Psoas muscle (tissue), 7 donors: ENCODE measurements at regions not wholly inside any gene's neighbourhood (a gene's known extent, or its start where the extent isn't known, plus 50 kb on each side); places are given as distances from the start of the nearest gene placed in this dataset.
"Not testable (repeated sequence)": the region's sequence is repeated elsewhere in the genome, so short reads cannot be mapped to it uniquely, and the experiment has no call there.

Experiments used
- ATAC-seq, 4 donors: fragments of 200-7000 bp; cut with Tn5 transposase; one replicate each; pipeline ENCODE4 v1.9.1; 2020; ENCODE audit warnings: moderate library complexity in 3 of 4, mild to moderate bottlenecking in 2 of 4
- DNase-seq, 2 donors: peaks; one replicate each; pipeline ENCODE4 v3.0.0-alpha.2; 2020
- H3K27ac ChIP-seq: fragments of 200-600 bp; one replicate; pipeline ENCODE4 v1.8.0; 2022
- H3K27me3 ChIP-seq, 3 donors: fragments of 200-600 bp in 1 of 3; one replicate each; pipeline versions ENCODE4 v1.6.1 to v1.8.0; 2013 to 2022; ENCODE audit warnings: low read length in 2 of 3, mild to moderate bottlenecking in 2 of 3, moderate library complexity in 1 of 3; ENCODE audit not compliant: insufficient read depth in 3 of 3
- H3K36me3 ChIP-seq, 2 donors: fragments of 200-600 bp in 1 of 2; one replicate each; pipeline versions ENCODE4 v1.6.1 to v1.8.0; 2013 to 2022; ENCODE audit warnings: low read depth in 1 of 2, mild to moderate bottlenecking in 1 of 2, moderate library complexity in 1 of 2; ENCODE audit not compliant: insufficient read depth in 1 of 2
- H3K4me1 ChIP-seq: fragments of 200-600 bp; one replicate; pipeline ENCODE4 v1.8.0; 2022
- H3K4me3 ChIP-seq: fragments of 200-600 bp; one replicate; pipeline ENCODE4 v1.8.0; 2022; ENCODE audit warnings: mild to moderate bottlenecking
- H3K9me3 ChIP-seq: fragments of 200-600 bp; one replicate; pipeline ENCODE4 v1.8.0; 2022
- WGBS, 3 donors: extraction: QIAGEN DNeasy Blood & Tissue Kit; methylation state at CpG; one replicate each; pipeline versions ENCODE4 v1.1.6 to v1.1.7; 2013; 5-methylcytosine and 5-hydroxymethylcytosine counted together
- intact Hi-C, 2 donors: fragments of 100-400 bp; cut with DNase I; formaldehyde crosslinking; loops; one replicate each; pipeline versions ENCODE4 v1.11.0 to v1.14.2; 2022
- TF ChIP-seq, protein P1 (sequence below): fragments of 200-600 bp; IDR thresholded peaks from one replicate; pipeline ENCODE4 v1.8.0; 2022; ENCODE audit warnings: antibody characterized with exemption
- donor health status: healthy with polysubstance abuse.
- donor health status: DM: no; HTN: no; CAD: no; lungs with moderate emphysema.
- donor health status: Bipolar disorder and iron deficiency.
- donor health status: healthy.
- donor health status: DM: yes; HTN: yes; CAD: no.
- donor health status: DM: no; HTN: no; CAD: no.
- donor health status: DM: yes; HTN: yes; CAD: no.

DNA sequence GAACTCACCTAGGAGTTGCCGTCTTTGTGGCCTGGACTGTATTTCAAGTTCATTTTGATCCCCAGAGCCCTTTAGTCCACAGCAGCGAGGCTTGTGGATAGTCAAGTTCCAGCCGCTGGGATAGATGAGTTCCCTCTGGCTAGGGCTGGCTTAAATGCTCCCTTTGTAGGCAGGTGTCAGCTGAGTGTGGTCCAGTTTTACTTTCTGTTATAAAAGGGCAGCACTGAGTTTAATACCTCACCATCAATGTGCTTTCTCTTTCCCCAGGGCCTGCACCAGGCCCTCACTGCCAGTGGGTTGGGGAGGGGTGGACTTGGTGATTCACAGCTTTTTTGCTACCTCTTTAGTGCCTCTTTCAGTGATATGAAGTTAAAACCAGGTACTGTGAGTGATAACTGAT, 188.2 kb downstream of the SLCO4C1 start:
- Histone ChIP-seq H3K4me1 (no peaks in the 10 kb centered on the region), H3K27ac (no peak overlapping the region), H3K36me3 (no peaks in the 10 kb centered on the region), H3K27me3 (no peaks in the 10 kb centered on the region), H3K9me3 (no peaks in the 10 kb centered on the region), H3K4me3 (no peak overlapping the region)
- intact Hi-C loops: no loop called here
- WGBS, 3 donors: 80 to 88% (median 82%) methylated on average over 3 of the region's 3 CpGs
- DNase-seq (no peak), ATAC-seq (no peak)
- TF ChIP-seq, protein P1, sequence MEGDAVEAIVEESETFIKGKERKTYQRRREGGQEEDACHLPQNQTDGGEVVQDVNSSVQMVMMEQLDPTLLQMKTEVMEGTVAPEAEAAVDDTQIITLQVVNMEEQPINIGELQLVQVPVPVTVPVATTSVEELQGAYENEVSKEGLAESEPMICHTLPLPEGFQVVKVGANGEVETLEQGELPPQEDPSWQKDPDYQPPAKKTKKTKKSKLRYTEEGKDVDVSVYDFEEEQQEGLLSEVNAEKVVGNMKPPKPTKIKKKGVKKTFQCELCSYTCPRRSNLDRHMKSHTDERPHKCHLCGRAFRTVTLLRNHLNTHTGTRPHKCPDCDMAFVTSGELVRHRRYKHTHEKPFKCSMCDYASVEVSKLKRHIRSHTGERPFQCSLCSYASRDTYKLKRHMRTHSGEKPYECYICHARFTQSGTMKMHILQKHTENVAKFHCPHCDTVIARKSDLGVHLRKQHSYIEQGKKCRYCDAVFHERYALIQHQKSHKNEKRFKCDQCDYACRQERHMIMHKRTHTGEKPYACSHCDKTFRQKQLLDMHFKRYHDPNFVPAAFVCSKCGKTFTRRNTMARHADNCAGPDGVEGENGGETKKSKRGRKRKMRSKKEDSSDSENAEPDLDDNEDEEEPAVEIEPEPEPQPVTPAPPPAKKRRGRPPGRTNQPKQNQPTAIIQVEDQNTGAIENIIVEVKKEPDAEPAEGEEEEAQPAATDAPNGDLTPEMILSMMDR: no peak

DNA sequence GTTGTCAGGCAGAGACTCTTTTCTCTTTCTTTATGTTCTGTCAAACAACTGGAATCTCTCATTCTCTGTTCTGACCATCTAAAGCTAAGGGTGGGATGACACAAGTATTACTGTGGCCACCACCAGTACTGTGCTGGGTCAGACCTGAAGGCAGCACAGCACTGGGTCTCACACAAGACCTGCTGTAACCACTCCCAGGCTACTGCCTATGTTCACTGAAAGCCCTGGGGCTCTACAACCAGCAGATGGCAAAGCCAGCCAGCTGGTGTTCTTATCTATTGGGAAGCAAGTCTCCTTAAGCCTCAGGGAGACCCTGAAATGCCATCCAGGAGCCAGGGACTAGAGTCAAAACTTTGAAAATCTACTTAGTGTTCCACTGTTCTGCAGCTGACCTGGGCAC, 189.5 kb downstream of the SLCO4C1 start:
- H3K36me3 ChIP-seq: no peaks in the 10 kb centered on the region
- ATAC-seq (no peak), DNase-seq (no peak)
- intact Hi-C loops: no loop called here
- no peak overlapping the region for H3K27ac ChIP-seq
- no peaks in the 10 kb centered on the region for H3K27me3 ChIP-seq
- TF ChIP-seq, protein P1: no peak
- H3K9me3 ChIP-seq: no peaks in the 10 kb centered on the region
- no peak overlapping the region for H3K4me3 ChIP-seq
- no peaks in the 10 kb centered on the region for H3K4me1 ChIP-seq

DNA sequence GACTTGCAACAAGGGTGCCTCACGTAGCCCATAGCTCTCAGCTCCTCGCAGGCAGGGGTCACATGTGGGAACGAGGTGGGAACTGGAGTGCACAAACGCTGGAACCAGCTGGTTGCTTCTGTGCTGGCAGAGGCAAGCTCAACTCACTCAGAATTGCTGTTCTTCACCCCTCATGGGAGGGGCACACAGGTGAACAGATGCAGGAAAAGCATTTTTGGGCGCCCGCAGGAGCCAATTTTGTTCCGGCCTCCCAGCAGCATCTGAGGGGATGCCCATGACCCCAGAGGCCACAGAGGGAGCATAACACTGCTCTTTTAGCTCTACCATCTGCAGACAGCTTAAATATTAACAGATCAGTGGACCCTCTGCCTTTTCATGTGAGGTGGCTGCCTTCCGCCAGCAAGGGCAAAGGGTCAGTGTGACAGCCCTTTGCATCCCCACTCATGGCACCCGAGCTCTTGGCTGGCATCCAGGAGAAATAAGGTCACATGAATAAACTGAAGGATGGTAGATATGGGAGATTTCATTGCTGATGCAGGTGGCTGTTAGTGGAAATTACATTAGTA, 196.2 kb downstream of the SLCO4C1 start:
- no peak overlapping the region for H3K4me3 ChIP-seq
- no peaks in the 10 kb centered on the region for H3K4me1 ChIP-seq
- peaks cover 5% of the 10 kb centered on the region for H3K9me3 ChIP-seq
- ATAC-seq (no peak), DNase-seq (no peak)
- TF ChIP-seq, protein P1: no peak
- intact Hi-C loops: loop anchor here in 1 of 2 donors (5.0 kb wide), 1 partner anchor 1648 kb away; no protein-coding TSS in a partner anchor
- H3K27ac ChIP-seq: no peak overlapping the region
- H3K36me3 ChIP-seq: no peaks in the 10 kb centered on the region
- H3K27me3 ChIP-seq: no peaks in the 10 kb centered on the region
- 66 to 74% (median 72%) methylated on average over 9 of the region's 9 CpGs for WGBS, 3 donors

DNA sequence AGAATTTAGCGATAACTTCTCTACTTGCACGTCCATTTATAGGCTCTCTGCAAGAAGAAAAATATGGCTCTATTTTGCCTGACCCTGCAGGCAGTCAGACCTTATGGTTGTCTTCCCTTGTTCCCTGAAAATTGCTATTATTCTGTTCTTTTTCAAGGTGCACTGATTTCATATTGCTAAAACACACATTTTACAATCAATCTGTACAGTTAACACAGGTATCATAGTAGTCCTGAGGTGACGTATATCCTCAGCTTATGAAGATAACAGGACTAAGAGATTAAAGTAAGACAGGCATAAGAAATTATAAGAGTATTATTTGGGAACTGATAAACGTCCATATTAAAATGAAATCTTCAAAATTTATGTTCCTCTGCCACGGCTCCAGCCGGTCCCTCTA, 197.0 kb downstream of the SLCO4C1 start:
- not testable (repeated sequence) for H3K36me3 ChIP-seq, DNase-seq, H3K27ac ChIP-seq, H3K4me3 ChIP-seq, ATAC-seq, H3K27me3 ChIP-seq, H3K4me1 ChIP-seq, H3K9me3 ChIP-seq
- WGBS, 3 donors: 82 to 85% (median 84%) methylated on average over 6 of the region's 6 CpGs
- intact Hi-C loops: loop anchor here in 1 of 2 donors (5.0 kb wide), 1 partner anchor 1647 kb away; no protein-coding TSS in a partner anchor

DNA sequence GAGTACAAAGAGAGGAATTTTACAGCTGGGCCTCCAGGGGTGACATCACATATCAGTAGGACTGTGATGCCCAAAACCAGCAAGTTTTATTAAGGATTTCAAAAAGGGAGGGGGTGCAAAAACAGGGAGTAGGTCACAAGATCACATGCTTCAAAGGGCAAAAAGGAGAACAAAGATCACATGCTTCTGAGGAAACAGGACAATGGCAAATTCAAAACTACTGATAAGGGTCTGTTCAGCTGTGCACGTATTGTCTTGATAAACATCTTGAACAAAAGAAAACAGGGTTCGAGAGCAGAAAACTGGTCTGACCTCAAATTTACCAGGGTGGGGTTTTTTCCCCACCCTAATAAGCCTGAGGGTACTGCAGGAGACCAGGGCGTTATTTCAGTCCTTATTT, 197.5 kb downstream of the SLCO4C1 start:
- not testable (repeated sequence) for H3K36me3 ChIP-seq, H3K4me1 ChIP-seq, ATAC-seq, H3K27ac ChIP-seq, H3K4me3 ChIP-seq, H3K9me3 ChIP-seq, DNase-seq, H3K27me3 ChIP-seq
- intact Hi-C loops: loop anchor here in 1 of 2 donors (5.0 kb wide), 1 partner anchor 1646 kb away; no protein-coding TSS in a partner anchor
- WGBS, 3 donors: 62 to 74% (median 70%) methylated on average over 3 of the region's 3 CpGs

DNA sequence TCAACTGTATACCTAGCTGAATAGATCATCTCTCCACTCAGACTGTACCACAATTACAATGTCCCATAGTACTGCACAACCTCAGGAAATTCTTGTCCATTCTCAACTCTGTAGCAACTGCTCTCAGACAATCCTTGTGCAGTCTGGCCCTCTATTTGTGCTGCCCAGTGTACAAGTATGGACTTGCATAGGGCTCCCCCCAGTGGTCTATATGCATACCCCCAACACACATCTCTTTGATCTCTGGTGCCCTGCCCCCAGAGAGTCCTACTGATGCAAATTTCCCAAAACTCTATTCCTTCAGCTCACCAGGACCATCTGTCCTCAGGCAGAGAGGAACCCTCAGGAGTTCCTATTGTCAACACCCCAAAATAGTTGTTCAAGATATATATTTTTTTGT, 205.3 kb downstream of the SLCO4C1 start:
- intact Hi-C loops: no loop called here
- no peak for DNase-seq
- Histone ChIP-seq H3K4me1 (no peaks in the 10 kb centered on the region), H3K27me3 (no peaks in the 10 kb centered on the region), H3K4me3 (no peak overlapping the region), H3K27ac (no peak overlapping the region), H3K9me3 (no peaks in the 10 kb centered on the region), H3K36me3 (no peaks in the 10 kb centered on the region)
- TF ChIP-seq, protein P1: no peak
- no peak for ATAC-seq
